K562 (cell line): ENCODE measurements at regions not wholly inside any gene's neighbourhood (a gene's known extent, or its start where the extent isn't known, plus 50 kb on each side); places are given as distances from the start of the nearest gene placed in this dataset.

Experiments used
- ATAC-seq: fragments of 200-7000 bp; cut with Tn5 transposase; 3 replicates; pipeline ENCODE4 v1.9.1; 2020; ENCODE audit warnings: moderate library complexity
- BruUV-seq: library from RNA; stranded (reverse); fragments of 400-500 nt; replicated peaks from 2 replicates; lab custom pipeline; 2021; lab: Mats Ljungman, UMichigan
- CTCF ChIA-PET: fragments of 300-600 bp; formaldehyde crosslinking; extraction: SDS; loops from one replicate; lab custom pipeline; 2021; ENCODE audit warnings: low intra/inter-chr PET ratio; lab: Yijun Ruan, JAX
- POLR2A ChIA-PET: fragments of 300-600, 350-650 bp; sonication (Branson Sonifier 250); formaldehyde crosslinking; extraction: SDS; loops from one replicate; lab custom pipeline; 2021; ENCODE audit warnings: antibody characterized with exemption, inconsistent platforms; lab: Yijun Ruan, JAX
- DNase-seq, 4 experiments: peaks; one replicate each; pipeline versions ENCODE4 v3.0.0 to v3.0.0-alpha.2; 2011 to 2018; ENCODE audit warnings: low spot score in 3 of 4, mixed read lengths in 3 of 4; ENCODE audit errors: extremely low read depth in 1 of 4
- FAIRE-seq: peaks from 2 replicates; lab custom pipeline; 2011; peaks lifted over from hg19 to GRCh38; lab: Jason Lieb, UNC
- H2AFZ ChIP-seq: 2 replicates; pipeline ENCODE4 v1.6.0; 2011; ENCODE audit warnings: low read depth, low read length, control low read depth, inconsistent platforms
- H3K27ac ChIP-seq: fragments of 200-600 bp; 3 replicates; pipeline ENCODE4 v1.8.0; 2011; ENCODE audit warnings: low read depth, mild to moderate bottlenecking, control low read depth, inconsistent platforms, low read length, moderate library complexity, mixed read lengths; ENCODE audit errors: extremely low read depth
- H3K27me3 ChIP-seq, 2 experiments: fragments of 300-600 bp in 1 of 2; 2 replicates in 1 of 2; 3 replicates in 1 of 2; pipeline versions ENCODE4 v1.6.0 to v1.8.0; 2011; ENCODE audit warnings: inconsistent platforms in 2 of 2, low read length in 2 of 2, mild to moderate bottlenecking in 1 of 2, mixed read lengths in 1 of 2, moderate library complexity in 1 of 2; ENCODE audit not compliant: control insufficient read depth in 2 of 2, insufficient read depth in 2 of 2
- H3K36me3 ChIP-seq: fragments of 300-600 bp; 3 replicates; pipeline ENCODE4 v1.8.0; 2011; ENCODE audit warnings: mild to moderate bottlenecking, low read length, inconsistent platforms; ENCODE audit not compliant: control insufficient read depth, insufficient read depth
- H3K4me1 ChIP-seq, 2 experiments: fragments of 200-600 bp in 1 of 2; replicated peaks in 1 of 2; 2 replicates in 1 of 2; 3 replicates in 1 of 2; pipeline versions ENCODE4 v1.5.1 to v1.8.0; 2011; ENCODE audit warnings: inconsistent platforms in 2 of 2, low read length in 2 of 2, mild to moderate bottlenecking in 1 of 2, mixed read lengths in 1 of 2, moderate library complexity in 1 of 2; ENCODE audit not compliant: control insufficient read depth in 2 of 2, insufficient read depth in 2 of 2
- H3K4me2 ChIP-seq: 2 replicates; pipeline ENCODE4 v1.6.1; 2011; ENCODE audit warnings: low read length, control low read depth, inconsistent platforms, mixed read lengths; ENCODE audit not compliant: insufficient read depth
- H3K4me3 ChIP-seq: fragments of 200-600 bp; sonication (generic), shearing (Covaris generic); 2 replicates; pipeline ENCODE4 v1.5.1; 2016; ENCODE audit warnings: control low read depth, inconsistent platforms
- H3K79me2 ChIP-seq: fragments of 200-600 bp; 3 replicates; pipeline ENCODE4 v1.8.0; 2011; ENCODE audit warnings: low read length, inconsistent platforms; ENCODE audit not compliant: control insufficient read depth, insufficient read depth
- H3K9ac ChIP-seq, 2 experiments: 2 replicates each; pipeline versions ENCODE4 v1.6.0 to v1.6.1; 2011; ENCODE audit warnings: low read depth in 2 of 2, low read length in 2 of 2, control low read depth in 1 of 2, inconsistent platforms in 1 of 2, mild to moderate bottlenecking in 1 of 2, mixed read lengths in 1 of 2; ENCODE audit not compliant: insufficient read depth in 1 of 2
- H3K9me1 ChIP-seq: one replicate; pipeline ENCODE4 v1.6.0; 2011; ENCODE audit warnings: inconsistent platforms, mild to moderate bottlenecking, low read length, moderate library complexity; ENCODE audit not compliant: control insufficient read depth, insufficient read depth
- H3K9me3 ChIP-seq: replicated peaks from 2 replicates; pipeline ENCODE4 v1.5.1; 2011; ENCODE audit warnings: low read depth, low read length, inconsistent platforms; ENCODE audit not compliant: control insufficient read depth, insufficient read depth
- H4K20me1 ChIP-seq: replicated peaks from 2 replicates; pipeline ENCODE4 v1.6.1; 2011; ENCODE audit warnings: low read length, inconsistent platforms, mixed read lengths; ENCODE audit not compliant: control insufficient read depth, insufficient read depth
- ARNT ChIP-seq, 2 experiments: fragments of 450-650 bp; IDR thresholded peaks; 2 replicates each; pipeline ENCODE4 v1.6.1; 2016; ENCODE audit warnings: mild to moderate bottlenecking in 1 of 2
- BCLAF1 ChIP-seq, 2 experiments: fragments of 450-650 bp in 1 of 2; IDR thresholded peaks; 2 replicates each; pipeline ENCODE4 v1.6.1; 2011 to 2017; ENCODE audit warnings: low read depth in 2 of 2, antibody characterized with exemption in 1 of 2, borderline replicate concordance in 1 of 2, low read length in 1 of 2, mild to moderate bottlenecking in 1 of 2, mixed read lengths in 1 of 2; ENCODE audit not compliant: control insufficient read depth in 1 of 2
- CTBP1 ChIP-seq: fragments of 450-650 bp; IDR thresholded peaks from 2 replicates; pipeline ENCODE4 v1.6.1; 2016; ENCODE audit warnings: borderline replicate concordance
- HCFC1 ChIP-seq: IDR thresholded peaks from 2 replicates; pipeline ENCODE4 v1.6.1; 2012; ENCODE audit warnings: low read depth, low read length, improper control_type of control experiment
- PHTF2 ChIP-seq: fragments of 250-450 bp; sonication (Bioruptor Pico); IDR thresholded peaks from 2 replicates; pipeline ENCODE4 v1.5.0; 2021; ENCODE audit warnings: mild to moderate bottlenecking
- TCF7 ChIP-seq: sonication (generic); IDR thresholded peaks from 2 replicates; pipeline ENCODE4 v1.6.1; 2016; ENCODE audit warnings: antibody characterized with exemption, borderline replicate concordance
- TEAD1 ChIP-seq, 2 experiments: fragments of 450-650 bp in 1 of 2; sonication (generic) in 1 of 2; formaldehyde crosslinking; IDR thresholded peaks; 2 replicates each; pipeline versions ENCODE4 v1.4.0 to v1.8.0; 2020 to 2022; ENCODE audit warnings: mild to moderate bottlenecking in 2 of 2, missing genetic modification reagents in 1 of 2
- TSC22D4 ChIP-seq: fragments of 450-650 bp; IDR thresholded peaks from 2 replicates; pipeline ENCODE4 v1.6.1; 2016; ENCODE audit warnings: missing genetic modification characterization, missing biosample characterization, control low read depth
- ZBED1 ChIP-seq: IDR thresholded peaks from 2 replicates; pipeline ENCODE4 v1.6.1; 2014
- ZBTB1 ChIP-seq: sonication (generic); formaldehyde crosslinking; IDR thresholded peaks from 2 replicates; pipeline ENCODE4 v1.8.1; 2023; ENCODE audit warnings: missing genetic modification reagents, low read depth, mild to moderate bottlenecking, borderline replicate concordance
- ZNF316 ChIP-seq: fragments of 450-650 bp; IDR thresholded peaks from 2 replicates; pipeline ENCODE4 v1.6.1; 2016
- WGBS: fragments of 100-300 bp; shearing (Covaris generic); methylation state at CpG from one replicate; pipeline ENCODE4 v1.1.6; 2016; ENCODE audit warnings: low coverage, mixed read lengths; ENCODE audit not compliant: insufficient coverage; ENCODE audit errors: missing lambda C conversion rate; 5-methylcytosine and 5-hydroxymethylcytosine counted together
- in situ Hi-C: fragments of 300-500 bp; cut with MboI; formaldehyde crosslinking; loops from 4 replicates; pipeline ENCODE4 v1.15.0; 2018; ENCODE audit warnings: inconsistent platforms, mixed read lengths
- intact Hi-C: fragments of 100-400 bp; cut with micrococcal nuclease; formaldehyde crosslinking; loops from 2 replicates; pipeline ENCODE4 v1.14.2; 2022
- TF ChIP-seq, protein P1 (sequence below): sonication (generic); formaldehyde crosslinking; IDR thresholded peaks from 2 replicates; pipeline ENCODE4 v1.8.0; 2022; ENCODE audit warnings: mild to moderate bottlenecking, missing genetic modification reagents
- TF ChIP-seq, protein P2 (sequence below): fragments of 450-650 bp; formaldehyde crosslinking; IDR thresholded peaks from 2 replicates; pipeline ENCODE4 v1.4.0; 2020; ENCODE audit warnings: mild to moderate bottlenecking, moderate library complexity

GRCh38 chr3:23644099-23644498 is 161.7 kb upstream of the UBE2E1 start:
- ChIA-PET CTCF (interaction anchor here (0.7 kb wide), 1 partner anchor 1735 kb away, joined by 3 read pairs; no protein-coding TSS in a partner anchor), POLR2A (no interaction called here)
- in situ Hi-C loops (no loop called here), intact Hi-C loops (no loop called here)
- H2AFZ ChIP-seq = no peak overlapping the region
- H3K36me3 ChIP-seq = no peaks in the 10 kb centered on the region
- H3K4me2 ChIP-seq = no peak overlapping the region
- BruUV-seq = no TSS peak
- H3K4me3 ChIP-seq = no peak overlapping the region
- no peak overlapping the region for H3K9ac ChIP-seq
- H3K79me2 ChIP-seq = no peaks in the 10 kb centered on the region
- no peak for FAIRE-seq
- DNase-seq = no peak
- H3K9me1 ChIP-seq = no peaks in the 10 kb centered on the region
- H4K20me1 ChIP-seq = no peaks in the 10 kb centered on the region
- H3K9me3 ChIP-seq = no peaks in the 10 kb centered on the region
- H3K27me3 ChIP-seq = peaks cover 0 to 8% of the 10 kb centered on the region in 2 experiments; a peak in 1 of 5 replicates
- no peak overlapping the region for H3K27ac ChIP-seq
- ATAC-seq = no peak
- no peaks in the 10 kb centered on the region for H3K4me1 ChIP-seq
- WGBS = 0% methylated on average over 5 of the region's 5 CpGs
- TF ChIP-seq CTBP1 (no peak), HCFC1 (no peak), TEAD1 (CRISPR knock-in tag; IDR thresholded peaks at IDR 0.05) (no peak), TCF7 (no peak), ZNF316 (no peak), TSC22D4 (no peak), ZBTB1 (CRISPR knock-in tag) (no peak), BCLAF1 (IDR thresholded peaks at IDR 0.05; ENCODE audit: borderline replicate concordance in 1 of 2, control insufficient read depth in 1 of 2, low read depth in 2 of 2, low read length in 1 of 2) (no peak), PHTF2 (CRISPR knock-in tag) (no peak), ARNT (IDR thresholded peaks at IDR 0.05) (no peak), ZBED1 (no peak)
- TF ChIP-seq, protein P1, sequence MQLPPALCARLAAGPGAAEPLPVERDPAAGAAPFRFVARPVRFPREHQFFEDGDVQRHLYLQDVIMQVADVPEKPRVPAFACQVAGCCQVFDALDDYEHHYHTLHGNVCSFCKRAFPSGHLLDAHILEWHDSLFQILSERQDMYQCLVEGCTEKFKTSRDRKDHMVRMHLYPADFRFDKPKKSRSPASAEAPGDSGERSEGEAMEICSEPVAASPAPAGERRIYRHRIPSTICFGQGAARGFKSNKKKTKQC (CRISPR knock-in tag) = no peak
- TF ChIP-seq, protein P2, sequence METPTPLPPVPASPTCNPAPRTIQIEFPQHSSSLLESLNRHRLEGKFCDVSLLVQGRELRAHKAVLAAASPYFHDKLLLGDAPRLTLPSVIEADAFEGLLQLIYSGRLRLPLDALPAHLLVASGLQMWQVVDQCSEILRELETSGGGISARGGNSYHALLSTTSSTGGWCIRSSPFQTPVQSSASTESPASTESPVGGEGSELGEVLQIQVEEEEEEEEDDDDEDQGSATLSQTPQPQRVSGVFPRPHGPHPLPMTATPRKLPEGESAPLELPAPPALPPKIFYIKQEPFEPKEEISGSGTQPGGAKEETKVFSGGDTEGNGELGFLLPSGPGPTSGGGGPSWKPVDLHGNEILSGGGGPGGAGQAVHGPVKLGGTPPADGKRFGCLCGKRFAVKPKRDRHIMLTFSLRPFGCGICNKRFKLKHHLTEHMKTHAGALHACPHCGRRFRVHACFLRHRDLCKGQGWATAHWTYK (CRISPR knock-in tag) = no peak
